NB4 (cell line): ENCODE measurements at regions not wholly inside any gene's neighbourhood (a gene's known extent, or its start where the extent isn't known, plus 50 kb on each side); places are given as distances from the start of the nearest gene placed in this dataset.

ENCODE experiments used
- DNase-seq: peaks from one replicate; pipeline ENCODE4 v3.0.0; 2010; ENCODE audit warnings: low read depth
- H3K4me3 ChIP-seq: one replicate; pipeline ENCODE4 v1.5.1; 2011; ENCODE audit warnings: mild to moderate bottlenecking, low read depth, low read length, moderate library complexity
- CTCF ChIP-seq: IDR thresholded peaks from one replicate; pipeline ENCODE4 v1.5.1; 2012; ENCODE audit warnings: low read depth, low read length
- MAX ChIP-seq: IDR thresholded peaks from 2 replicates; pipeline ENCODE4 v1.6.1; 2011; ENCODE audit warnings: low read depth, low read length
- MYC ChIP-seq: IDR thresholded peaks from 2 replicates; pipeline ENCODE4 v1.6.1; 2011; ENCODE audit warnings: low read depth, low read length
- POLR2A ChIP-seq: IDR thresholded peaks from 2 replicates; pipeline ENCODE4 v1.6.1; 2011; ENCODE audit warnings: mild to moderate bottlenecking; ENCODE audit not compliant: insufficient read length; ENCODE audit errors: extremely low read depth

- DNase-seq: no peak
- no peak overlapping the region for H3K4me3 ChIP-seq
- TF ChIP-seq MYC: no peak
- TF ChIP-seq POLR2A: no peak
- no peak for TF ChIP-seq CTCF
- no peak for TF ChIP-seq MAX
Observed at GRCh38 chrX:9160698-9161329, 126.9 kb upstream of the FAM9B start.

- no peak for DNase-seq
- no peak for TF ChIP-seq MYC
- TF ChIP-seq MAX: no peak
- TF ChIP-seq POLR2A: no peak
- no peak for TF ChIP-seq CTCF
- no peak overlapping the region for H3K4me3 ChIP-seq
Observed at GRCh38 chrX:9162698-9163097, 128.8 kb upstream of the FAM9B start.

GRCh38 chrX:9163214-9163709 is 129.3 kb upstream of the FAM9B start:
- H3K4me3 ChIP-seq: no peak overlapping the region
- TF ChIP-seq MAX (no peak), MYC (no peak), POLR2A (no peak), CTCF (no peak)
- DNase-seq: no peak

GRCh38 chrX:9164086-9164485 is 130.2 kb upstream of the FAM9B start:
- no peak for TF ChIP-seq CTCF
- no peak for DNase-seq
- no peak overlapping the region for H3K4me3 ChIP-seq

- DNase-seq: no peak
- no peak for TF ChIP-seq MAX
- TF ChIP-seq CTCF: no peak
- TF ChIP-seq POLR2A: no peak
- no peak for TF ChIP-seq MYC
- H3K4me3 ChIP-seq: no peak overlapping the region
Observed at GRCh38 chrX:9164533-9165426, 130.9 kb upstream of the FAM9B start.
